ENCODE measurements at regions not wholly inside any gene's neighbourhood (a gene's known extent, or its start where the extent isn't known, plus 50 kb on each side); places are given as distances from the start of the nearest gene placed in this dataset.

GRCh38 chr1:194990483-194990882, 1617.8 kb downstream of the KCNT2 start:
- no peak for TF ChIP-seq CTCF (IDR thresholded peaks at IDR 0.05; ENCODE audit: borderline replicate concordance, extremely low read depth, low read length, poor library complexity, severe bottlenecking)
- TF ChIP-seq EZH2 (IDR thresholded peaks at IDR 0.05; ENCODE audit: borderline replicate concordance, low read depth, low read length, severe bottlenecking) = no peak
